ENCODE measurements at regions not wholly inside any gene's neighbourhood (a gene's known extent, or its start where the extent isn't known, plus 50 kb on each side); places are given as distances from the start of the nearest gene placed in this dataset.
"Not testable (repeated sequence)": the region's sequence is repeated elsewhere in the genome, so short reads cannot be mapped to it uniquely, and the experiment has no call there.

GRCh38 chr6:80439721-80440470 is 333.4 kb downstream of the BCKDHB start:
- no peak for DNase-seq

- DNase-seq = no peak
Measured at GRCh38 chr6:80438772-80439171, 332.3 kb downstream of the BCKDHB start.

- no peak for DNase-seq
Measured at GRCh38 chr6:80437801-80438200, 331.3 kb downstream of the BCKDHB start.

GRCh38 chr6:80437221-80437620 is 330.8 kb downstream of the BCKDHB start:
- no peak for DNase-seq

- no peak for DNase-seq
Measured at GRCh38 chr6:80436663-80437062, 330.2 kb downstream of the BCKDHB start.

DNA sequence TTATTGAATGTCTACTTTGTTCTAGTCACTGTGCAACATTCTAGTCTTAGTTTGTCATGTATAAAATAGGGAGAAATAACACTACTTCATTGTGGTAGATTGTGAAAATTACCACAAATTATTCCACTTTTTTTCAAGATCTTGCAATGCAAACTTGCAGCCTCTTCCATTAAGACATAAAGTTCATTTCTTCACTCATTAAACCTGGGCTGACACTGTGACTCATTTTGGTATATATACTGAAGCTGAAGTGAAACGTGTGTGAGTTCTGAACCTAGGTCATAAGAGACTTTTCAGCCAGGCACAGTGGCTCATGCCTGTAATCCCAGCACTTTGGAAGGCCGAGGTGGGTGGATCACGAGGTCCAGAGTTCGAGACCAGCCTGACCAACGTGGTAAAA is 329.0 kb downstream of the BCKDHB start:
- no peak for DNase-seq

DNA sequence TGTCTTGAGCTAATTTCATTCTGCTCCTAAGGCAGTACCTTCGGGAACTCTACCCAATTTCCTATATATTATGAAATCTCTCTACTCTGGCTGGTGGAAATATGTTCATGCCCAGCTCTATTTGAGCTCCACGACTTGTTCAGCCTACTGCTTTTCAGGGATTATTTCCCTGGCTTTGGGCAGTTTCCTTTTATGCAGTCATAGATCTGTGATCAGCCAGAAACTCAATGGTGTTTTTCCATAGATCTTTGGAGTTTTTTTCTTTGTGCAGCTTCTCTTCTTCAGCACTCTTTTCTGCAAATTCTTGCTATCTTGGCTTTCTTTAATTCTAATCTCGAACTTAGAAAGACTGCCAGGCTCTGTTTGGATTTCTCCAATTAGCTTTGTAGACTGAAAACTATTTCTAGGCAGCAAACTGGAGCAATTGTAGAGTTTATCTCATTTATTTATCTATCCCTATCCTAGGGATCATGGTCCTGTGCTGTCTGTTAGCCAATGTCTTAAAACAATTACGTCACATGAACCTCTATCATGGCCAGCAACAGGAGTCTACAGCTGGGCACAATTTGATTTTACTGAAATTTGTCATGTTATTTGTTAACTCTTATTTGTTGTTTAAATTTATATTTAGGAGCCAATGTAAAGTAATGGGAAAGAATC is 328.4 kb downstream of the BCKDHB start:
- DNase-seq = no peak

DNA sequence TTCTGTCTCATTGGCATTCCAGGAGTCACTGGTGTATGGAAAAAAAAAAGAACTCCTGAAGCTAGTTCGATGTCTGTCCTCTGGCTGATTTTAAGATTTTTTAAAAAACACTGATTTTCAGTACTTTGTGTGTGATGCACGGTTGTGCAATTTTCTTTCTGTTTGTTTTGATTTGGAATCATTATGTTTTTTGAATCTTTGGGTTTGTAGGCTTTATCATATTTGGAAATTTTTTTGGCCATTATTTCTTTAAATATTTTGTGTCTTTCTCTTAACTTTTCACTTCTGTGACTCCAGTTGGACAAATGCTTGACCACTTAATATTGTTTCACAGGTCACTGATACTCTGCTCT is 327.2 kb downstream of the BCKDHB start:
- DNase-seq = no peak

DNA sequence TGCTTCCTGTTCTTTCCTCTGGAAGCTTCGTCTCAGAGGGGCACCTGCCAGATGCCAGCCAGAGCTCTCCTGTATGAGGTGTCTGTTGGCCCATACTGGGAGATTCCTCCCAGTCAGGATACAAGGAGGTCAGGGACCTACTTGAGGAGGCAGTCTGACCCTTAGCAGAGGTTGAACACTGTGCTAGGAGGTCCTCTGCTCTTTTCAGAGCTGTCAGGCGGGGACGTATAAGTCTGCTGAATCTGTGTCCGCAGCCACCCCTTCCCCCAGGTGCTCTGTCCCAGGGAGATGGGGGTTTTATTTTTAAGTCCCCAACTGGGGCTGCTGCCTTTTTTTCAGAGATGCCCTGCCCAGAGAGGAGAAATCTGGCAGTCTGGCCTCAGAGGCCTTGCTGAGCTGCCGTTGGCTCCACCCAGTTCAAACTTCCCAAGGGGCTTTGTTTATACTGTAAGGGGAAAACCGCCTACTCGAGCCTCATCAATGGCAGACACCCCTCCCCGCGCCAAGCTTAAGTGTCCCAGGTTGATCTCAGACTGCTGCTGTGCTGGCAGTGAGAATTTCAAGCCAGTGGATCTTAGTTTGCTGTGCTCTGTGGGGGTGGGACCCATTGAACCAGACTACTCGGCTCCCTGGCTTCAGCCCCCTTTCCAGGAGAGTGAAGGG is 326.7 kb downstream of the BCKDHB start:
- no peak for DNase-seq

DNA sequence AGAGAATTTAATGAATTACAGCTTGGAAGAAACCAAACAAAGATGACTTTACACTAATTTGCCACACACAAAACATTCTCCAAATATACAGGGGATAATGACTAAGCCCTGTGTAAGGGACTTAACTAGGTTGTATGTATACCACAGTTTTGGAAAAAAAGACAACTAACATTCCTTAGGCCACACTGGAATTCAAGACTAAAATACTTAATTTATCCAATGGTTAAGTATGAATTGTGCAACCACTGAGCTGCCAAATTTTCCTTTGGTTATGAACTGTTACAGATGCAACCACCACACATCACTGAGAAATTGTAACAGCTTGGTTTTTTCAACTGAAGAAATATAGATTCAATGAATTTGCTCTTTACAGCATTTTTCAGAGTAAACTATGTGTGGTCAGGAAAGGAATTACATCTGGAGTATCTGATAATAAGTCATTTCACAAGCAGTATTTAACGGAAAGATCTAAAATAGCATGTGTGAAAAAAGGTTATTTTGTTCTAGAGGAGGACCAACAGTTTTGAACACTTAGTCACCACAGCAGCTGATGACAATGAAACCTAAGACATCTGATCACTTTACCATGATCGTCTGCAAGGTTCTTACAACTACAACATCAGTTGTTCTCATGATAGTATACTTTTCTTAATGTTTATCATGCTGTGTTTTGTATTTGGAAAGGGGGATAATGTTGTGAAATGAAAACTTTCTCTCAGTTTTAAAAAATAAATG is 318.8 kb downstream of the BCKDHB start:
- DNase-seq = no peak

- DNase-seq = no peak
Measured at GRCh38 chr6:80411486-80411885, 305.0 kb downstream of the BCKDHB start.

GRCh38 chr6:80407976-80408375 is 301.5 kb downstream of the BCKDHB start:
- not testable (repeated sequence) for DNase-seq

GRCh38 chr6:80404889-80405288 is 298.4 kb downstream of the BCKDHB start:
- no peak for DNase-seq

GRCh38 chr6:80403365-80403764 is 296.9 kb downstream of the BCKDHB start:
- DNase-seq = no peak

- DNase-seq = no peak
Measured at GRCh38 chr6:80402266-80402665, 295.8 kb downstream of the BCKDHB start.
